SW 1271 (cell line): ENCODE measurements at regions not wholly inside any gene's neighbourhood (a gene's known extent, or its start where the extent isn't known, plus 50 kb on each side); places are given as distances from the start of the nearest gene placed in this dataset.
"Not testable (repeated sequence)": the region's sequence is repeated elsewhere in the genome, so short reads cannot be mapped to it uniquely, and the experiment has no call there.

Experiments
- DNase-seq, 2 experiments: peaks; one replicate each; lab custom pipeline; 2025; lab: John Stamatoyannopoulos, UW

GRCh38 chr6:169101036-169101805 lies 152.4 kb downstream of the THBS2 start:
- no peak for DNase-seq

- no peak for DNase-seq
Observed at GRCh38 chr6:169099411-169100202, 154.0 kb downstream of the THBS2 start.

GRCh38 chr6:169098651-169099050 lies 155.0 kb downstream of the THBS2 start:
- not testable (repeated sequence) for DNase-seq

- DNase-seq, result no peak
Observed at GRCh38 chr6:169098116-169098515, 155.5 kb downstream of the THBS2 start.

- no peak for DNase-seq
Observed at GRCh38 chr6:169097381-169097959, 156.2 kb downstream of the THBS2 start.

- no peak for DNase-seq
Observed at GRCh38 chr6:169096388-169096787, 157.3 kb downstream of the THBS2 start.

- no peak for DNase-seq
Observed at GRCh38 chr6:169095153-169095552, 158.5 kb downstream of the THBS2 start.

GRCh38 chr6:169094552-169094950 lies 159.1 kb downstream of the THBS2 start:
- DNase-seq, result no peak

- no peak for DNase-seq
Observed at GRCh38 chr6:169093770-169094551, 159.7 kb downstream of the THBS2 start.

GRCh38 chr6:169093066-169093723 lies 160.5 kb downstream of the THBS2 start:
- no peak for DNase-seq

GRCh38 chr6:169092375-169092774 lies 161.3 kb downstream of the THBS2 start:
- no peak for DNase-seq

- not testable (repeated sequence) for DNase-seq
Observed at GRCh38 chr6:169090514-169091127, 163.0 kb downstream of the THBS2 start.

GRCh38 chr6:169088762-169089161 lies 164.9 kb downstream of the THBS2 start:
- no peak for DNase-seq

- DNase-seq, result no peak
Observed at GRCh38 chr6:169087443-169088041, 166.1 kb downstream of the THBS2 start.

- DNase-seq, result not testable (repeated sequence)
Observed at GRCh38 chr6:169086616-169087015, 167.0 kb downstream of the THBS2 start.

- no peak for DNase-seq
Observed at GRCh38 chr6:169086020-169086419, 167.6 kb downstream of the THBS2 start.

GRCh38 chr6:169085466-169085865 lies 168.2 kb downstream of the THBS2 start:
- no peak for DNase-seq

- DNase-seq, result not testable (repeated sequence)
Observed at GRCh38 chr6:169084557-169084956, 169.1 kb downstream of the THBS2 start.

- DNase-seq, result no peak
Observed at GRCh38 chr6:169084067-169084466, 169.6 kb downstream of the THBS2 start.

GRCh38 chr6:169083508-169083874 lies 170.2 kb downstream of the THBS2 start:
- DNase-seq, result no peak
